HG02973 (cell line): ENCODE measurements at regions not wholly inside any gene's neighbourhood (a gene's known extent, or its start where the extent isn't known, plus 50 kb on each side); places are given as distances from the start of the nearest gene placed in this dataset.
"Not testable (repeated sequence)": the region's sequence is repeated elsewhere in the genome, so short reads cannot be mapped to it uniquely, and the experiment has no call there.

Experiments used
- ATAC-seq: cut with Tn5 transposase; IDR thresholded peaks from one replicate; pipeline ENCODE4 v1.9.1; 2021; ENCODE audit warnings: moderate library complexity; ENCODE audit not compliant: unreplicated experiment

- ATAC-seq, result not testable (repeated sequence)
These were observed 475.4 kb upstream of the NFIA start for GRCh38 chr1:60606921-60607320.

- no peak for ATAC-seq
These were observed 481.8 kb upstream of the NFIA start for GRCh38 chr1:60600532-60600931.

- no peak for ATAC-seq
These were observed 482.8 kb upstream of the NFIA start for GRCh38 chr1:60599574-60599973.

- no peak for ATAC-seq
These were observed 484.1 kb upstream of the NFIA start for GRCh38 chr1:60598041-60598910.

GRCh38 chr1:60596791-60597750 lies 485.3 kb upstream of the NFIA start:
- ATAC-seq, result no peak

- no peak for ATAC-seq
These were observed 490.8 kb upstream of the NFIA start for GRCh38 chr1:60591583-60591982.

GRCh38 chr1:60589916-60590315 lies 492.4 kb upstream of the NFIA start:
- ATAC-seq, result no peak

- no peak for ATAC-seq
These were observed 493.2 kb upstream of the NFIA start for GRCh38 chr1:60589046-60589748.

- no peak for ATAC-seq
These were observed 498.0 kb upstream of the NFIA start for GRCh38 chr1:60584371-60584770.

GRCh38 chr1:60583696-60584095 lies 498.7 kb upstream of the NFIA start:
- ATAC-seq, result no peak

GRCh38 chr1:60581455-60582220 lies 500.7 kb upstream of the NFIA start:
- ATAC-seq, result no peak

- ATAC-seq, result no peak
These were observed 503.5 kb upstream of the C1orf87 start for GRCh38 chr1:60577029-60577428.

GRCh38 chr1:60575326-60575977 lies 501.9 kb upstream of the C1orf87 start:
- ATAC-seq, result no peak

- no peak for ATAC-seq
These were observed 500.3 kb upstream of the C1orf87 start for GRCh38 chr1:60573726-60574409.

- ATAC-seq, result no peak
These were observed 499.6 kb upstream of the C1orf87 start for GRCh38 chr1:60573121-60573520.

GRCh38 chr1:60572378-60572777 lies 498.8 kb upstream of the C1orf87 start:
- no peak for ATAC-seq

GRCh38 chr1:60571811-60572210 lies 498.2 kb upstream of the C1orf87 start:
- no peak for ATAC-seq

- no peak for ATAC-seq
These were observed 495.6 kb upstream of the C1orf87 start for GRCh38 chr1:60569189-60569588.

GRCh38 chr1:60567256-60567655 lies 493.7 kb upstream of the C1orf87 start:
- no peak for ATAC-seq
